ENCODE measurements at regions not wholly inside any gene's neighbourhood (a gene's known extent, or its start where the extent isn't known, plus 50 kb on each side); places are given as distances from the start of the nearest gene placed in this dataset.
"Not testable (repeated sequence)": the region's sequence is repeated elsewhere in the genome, so short reads cannot be mapped to it uniquely, and the experiment has no call there.

- no peak for TF ChIP-seq CTCF (IDR thresholded peaks at IDR 0.05; ENCODE audit: insufficient read depth, low read length, severe bottlenecking)
- H3K27me3 ChIP-seq (ENCODE audit: control insufficient read depth, insufficient read depth, low read length), result no peaks in the 10 kb centered on the region
- DNase-seq (ENCODE audit: low read depth) (no peak), FAIRE-seq (no peak)
- no peaks in the 10 kb centered on the region for H3K36me3 ChIP-seq (ENCODE audit: control insufficient read depth, insufficient read depth, low read length)
- H3K4me3 ChIP-seq (ENCODE audit: low read depth, low read length), result no peak overlapping the region
Measured at GRCh38 chr3:34075975-34076374, 277.5 kb downstream of the PDCD6IP start.

GRCh38 chr3:34077417-34078195 lies 279.2 kb downstream of the PDCD6IP start:
- TF ChIP-seq CTCF (IDR thresholded peaks at IDR 0.05; ENCODE audit: insufficient read depth, low read length, severe bottlenecking), result no peak
- FAIRE-seq (peak; percentile 13), DNase-seq (ENCODE audit: low read depth) (no peak)
- Histone ChIP-seq H3K36me3 (ENCODE audit: control insufficient read depth, insufficient read depth, low read length) (no peaks in the 10 kb centered on the region), H3K27me3 (ENCODE audit: control insufficient read depth, insufficient read depth, low read length) (no peaks in the 10 kb centered on the region), H3K4me3 (ENCODE audit: low read depth, low read length) (no peak overlapping the region)

- FAIRE-seq (no peak), DNase-seq (ENCODE audit: low read depth) (no peak)
- Histone ChIP-seq H3K27me3 (ENCODE audit: control insufficient read depth, insufficient read depth, low read length) (no peaks in the 10 kb centered on the region), H3K36me3 (ENCODE audit: control insufficient read depth, insufficient read depth, low read length) (no peaks in the 10 kb centered on the region), H3K4me3 (ENCODE audit: low read depth, low read length) (no peak overlapping the region)
- no peak for TF ChIP-seq CTCF (IDR thresholded peaks at IDR 0.05; ENCODE audit: insufficient read depth, low read length, severe bottlenecking)
Measured at GRCh38 chr3:34078418-34078817, 280.0 kb downstream of the PDCD6IP start.

- not testable (repeated sequence) for H3K27me3 ChIP-seq (ENCODE audit: control insufficient read depth, insufficient read depth, low read length); H3K36me3 ChIP-seq (ENCODE audit: control insufficient read depth, insufficient read depth, low read length); FAIRE-seq; H3K4me3 ChIP-seq (ENCODE audit: low read depth, low read length); DNase-seq (ENCODE audit: low read depth)
Measured at GRCh38 chr3:34079849-34080248, 281.4 kb downstream of the PDCD6IP start.

GRCh38 chr3:34090379-34090778 lies 291.9 kb downstream of the PDCD6IP start:
- FAIRE-seq; H3K36me3 ChIP-seq (ENCODE audit: control insufficient read depth, insufficient read depth, low read length); H3K27me3 ChIP-seq (ENCODE audit: control insufficient read depth, insufficient read depth, low read length); DNase-seq (ENCODE audit: low read depth); H3K4me3 ChIP-seq (ENCODE audit: low read depth, low read length): not testable (repeated sequence)

- no peak for TF ChIP-seq CTCF (IDR thresholded peaks at IDR 0.05; ENCODE audit: insufficient read depth, low read length, severe bottlenecking)
- Histone ChIP-seq H3K27me3 (ENCODE audit: control insufficient read depth, insufficient read depth, low read length) (no peaks in the 10 kb centered on the region), H3K4me3 (ENCODE audit: low read depth, low read length) (no peak overlapping the region), H3K36me3 (ENCODE audit: control insufficient read depth, insufficient read depth, low read length) (no peaks in the 10 kb centered on the region)
- no peak for FAIRE-seq
- no peak for DNase-seq (ENCODE audit: low read depth)
Measured at GRCh38 chr3:34090876-34091275, 292.4 kb downstream of the PDCD6IP start.

GRCh38 chr3:34094280-34094679 lies 295.9 kb downstream of the PDCD6IP start:
- not testable (repeated sequence) for FAIRE-seq; H3K27me3 ChIP-seq (ENCODE audit: control insufficient read depth, insufficient read depth, low read length); DNase-seq (ENCODE audit: low read depth)

More at GRCh38 chr3:34094280-34094679, 295.9 kb downstream of the PDCD6IP start:
- H3K36me3 ChIP-seq (ENCODE audit: control insufficient read depth, insufficient read depth, low read length); H3K4me3 ChIP-seq (ENCODE audit: low read depth, low read length): not testable (repeated sequence)
